HUES6 (cell line): ENCODE measurements at regions not wholly inside any gene's neighbourhood (a gene's known extent, or its start where the extent isn't known, plus 50 kb on each side); places are given as distances from the start of the nearest gene placed in this dataset.
"Not testable (repeated sequence)": the region's sequence is repeated elsewhere in the genome, so short reads cannot be mapped to it uniquely, and the experiment has no call there.

Experiments
- H3K27ac ChIP-seq: 2 replicates; pipeline ENCODE4 v1.7.0; 2013; ENCODE audit warnings: low read depth, mild to moderate bottlenecking, low read length, inconsistent platforms
- H3K27me3 ChIP-seq: 2 replicates; pipeline ENCODE4 v1.6.1; 2013; ENCODE audit warnings: low read length; ENCODE audit not compliant: control insufficient read depth, insufficient read depth
- H3K36me3 ChIP-seq: 2 replicates; pipeline ENCODE4 v1.6.1; 2013; ENCODE audit warnings: low read length; ENCODE audit not compliant: control insufficient read depth, insufficient read depth
- H3K4me1 ChIP-seq: 2 replicates; pipeline ENCODE4 v1.6.1; 2013; ENCODE audit warnings: low read length; ENCODE audit not compliant: control insufficient read depth, insufficient read depth
- H3K4me3 ChIP-seq: 2 replicates; pipeline ENCODE4 v1.5.1; 2013; ENCODE audit warnings: low read depth, low read length
- H3K9ac ChIP-seq: one replicate; pipeline ENCODE4 v1.6.1; 2013; ENCODE audit warnings: mild to moderate bottlenecking, low read length
- H3K9me3 ChIP-seq: 2 replicates; pipeline ENCODE4 v1.6.1; 2013; ENCODE audit warnings: low read depth, low read length; ENCODE audit not compliant: control insufficient read depth, insufficient read depth

DNA sequence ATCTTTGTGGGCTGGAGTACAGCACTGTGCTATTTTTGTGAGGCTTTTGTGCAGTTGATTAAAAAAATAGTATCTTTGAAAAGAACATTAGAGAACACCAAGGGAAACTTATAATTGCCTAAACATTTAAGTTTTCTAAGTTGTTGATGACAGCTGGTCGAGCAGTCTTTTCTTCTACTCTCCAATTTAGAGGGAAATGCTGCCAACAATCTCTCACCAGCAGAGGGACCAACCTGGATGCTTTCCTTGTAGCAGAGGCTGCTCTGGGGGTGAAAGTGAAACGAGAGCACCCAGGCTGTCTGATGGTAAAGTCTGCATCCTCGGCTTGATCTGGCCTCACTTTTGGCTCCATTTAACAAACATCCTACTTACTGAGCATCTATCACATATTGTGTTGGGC, 1286.5 kb upstream of the TENM4 start:
- Histone ChIP-seq H3K27me3 (no peaks in the 10 kb centered on the region), H3K9ac (no peak overlapping the region), H3K27ac (no peak overlapping the region), H3K9me3 (no peaks in the 10 kb centered on the region), H3K4me1 (peaks cover 6% of the 10 kb centered on the region; the same call in 1 of the 2 replicates), H3K36me3 (no peaks in the 10 kb centered on the region), H3K4me3 (no peak overlapping the region)

DNA sequence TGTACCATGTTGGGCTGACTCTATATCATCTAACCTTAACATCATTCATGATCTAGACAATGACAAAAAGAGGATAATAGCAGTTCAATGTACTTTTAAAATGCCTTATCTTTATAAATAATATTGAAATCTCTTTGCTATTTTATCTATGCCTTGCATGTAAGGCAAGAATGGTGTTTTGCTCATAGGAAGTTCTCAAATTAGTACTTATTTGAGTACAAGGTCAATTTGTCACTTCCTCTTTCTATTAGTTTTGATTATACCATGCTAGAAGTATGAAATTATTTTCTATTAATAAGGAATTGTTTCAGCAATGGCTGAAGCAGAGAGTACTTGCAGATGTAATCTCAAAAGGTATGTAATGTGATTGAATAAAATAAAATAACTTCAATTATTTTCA, 1285.4 kb upstream of the TENM4 start:
- Histone ChIP-seq H3K27me3 (no peaks in the 10 kb centered on the region), H3K27ac (no peak overlapping the region), H3K9me3 (no peaks in the 10 kb centered on the region), H3K4me1 (peaks cover 6% of the 10 kb centered on the region; the same call in 1 of the 2 replicates), H3K36me3 (no peaks in the 10 kb centered on the region), H3K9ac (no peak overlapping the region), H3K4me3 (no peak overlapping the region)

DNA sequence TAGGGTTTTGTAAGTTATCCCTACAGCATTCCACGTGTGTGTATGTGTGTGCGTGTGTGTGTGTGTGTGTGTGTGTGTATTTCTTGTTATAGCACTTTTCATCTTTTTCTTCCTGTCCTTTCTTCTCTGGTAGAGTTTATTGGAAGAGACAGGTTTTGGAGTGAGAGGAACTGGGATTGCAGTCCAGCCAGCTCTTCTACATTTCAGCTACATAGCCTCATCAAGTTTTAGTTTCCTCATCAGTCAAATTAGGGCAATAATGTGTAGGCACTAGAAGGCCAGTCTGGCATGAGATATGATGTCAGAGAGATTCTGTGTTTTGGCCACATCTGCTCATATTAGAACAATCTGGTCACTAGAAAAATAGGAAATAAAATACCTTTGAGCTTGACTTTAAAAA, 1283.5 kb upstream of the TENM4 start:
- H3K27me3 ChIP-seq: no peaks in the 10 kb centered on the region
- H3K9me3 ChIP-seq: no peaks in the 10 kb centered on the region
- no peak overlapping the region for H3K27ac ChIP-seq
- H3K36me3 ChIP-seq: no peaks in the 10 kb centered on the region
- no peak overlapping the region for H3K9ac ChIP-seq
- peaks cover 6% of the 10 kb centered on the region; the same call in 1 of the 2 replicates for H3K4me1 ChIP-seq
- no peak overlapping the region for H3K4me3 ChIP-seq

DNA sequence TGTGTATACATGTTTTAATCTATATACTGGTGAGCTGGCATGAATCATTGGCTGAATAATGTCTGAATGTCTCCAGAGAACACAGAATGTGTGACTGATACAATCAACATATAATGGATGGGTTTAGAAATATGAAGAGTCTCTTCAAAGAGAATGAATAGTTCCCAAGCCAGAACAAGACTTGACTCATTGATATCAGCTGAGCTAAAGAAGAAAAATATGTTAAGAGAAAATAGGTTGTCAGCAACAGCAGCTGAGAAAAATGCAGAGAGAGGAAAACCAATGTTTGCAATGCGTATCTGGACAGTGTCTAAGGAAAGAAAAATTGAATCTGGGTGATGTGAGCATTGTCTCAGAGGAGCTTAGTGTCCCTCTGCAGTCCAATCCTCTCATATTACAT, 1281.8 kb upstream of the TENM4 start:
- Histone ChIP-seq H3K36me3 (no peaks in the 10 kb centered on the region), H3K4me1 (peaks cover 2% of the 10 kb centered on the region; the same call in 1 of the 2 replicates), H3K27me3 (no peaks in the 10 kb centered on the region)

DNA sequence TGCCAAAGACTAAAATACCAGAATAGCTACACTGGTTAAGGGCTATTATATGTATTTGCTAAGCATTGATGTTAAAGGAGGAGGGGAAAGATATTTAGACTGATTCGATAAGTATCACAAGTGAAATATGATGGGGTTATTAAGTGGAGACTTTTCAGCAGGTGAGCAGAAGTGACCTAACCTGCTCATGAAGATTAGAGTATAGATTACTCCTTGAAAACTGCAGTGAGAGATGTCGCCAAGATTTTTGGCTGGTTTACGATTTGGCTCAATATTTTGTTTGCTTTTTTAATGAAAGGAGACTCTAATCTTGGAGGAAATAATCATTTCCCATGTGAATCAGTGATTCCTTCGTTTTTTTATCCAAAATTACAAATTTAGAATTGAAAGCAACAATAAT, 1279.5 kb upstream of the TENM4 start:
- Histone ChIP-seq H3K4me3 (no peak overlapping the region), H3K36me3 (no peaks in the 10 kb centered on the region), H3K27me3 (no peaks in the 10 kb centered on the region), H3K4me1 (no peaks in the 10 kb centered on the region), H3K9me3 (no peaks in the 10 kb centered on the region), H3K27ac (no peak overlapping the region), H3K9ac (no peak overlapping the region)

More for the DNA sequence above, 1281.8 kb upstream of the TENM4 start:
- no peak overlapping the region for H3K27ac ChIP-seq
- H3K4me3 ChIP-seq: no peak overlapping the region
- no peak overlapping the region for H3K9ac ChIP-seq
- no peaks in the 10 kb centered on the region for H3K9me3 ChIP-seq

DNA sequence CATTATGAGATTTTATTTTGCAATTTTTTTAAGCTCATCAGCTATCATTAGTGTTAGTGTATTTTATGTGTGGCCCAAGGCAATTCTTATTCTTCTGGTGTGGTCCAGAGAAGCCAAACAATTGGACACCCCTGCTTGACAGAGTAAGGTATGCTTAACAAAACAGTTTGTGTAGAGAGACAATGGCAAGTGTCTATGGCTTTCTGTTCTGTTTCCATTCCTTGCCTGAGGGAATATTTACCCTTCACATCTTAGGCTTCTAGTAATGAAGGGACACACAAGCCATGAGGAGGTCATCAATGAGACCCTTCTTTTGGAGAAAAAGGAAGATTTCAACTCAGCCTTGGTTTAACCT, 1278.4 kb upstream of the TENM4 start:
- Histone ChIP-seq H3K27ac (no peak overlapping the region), H3K9me3 (no peaks in the 10 kb centered on the region), H3K4me3 (no peak overlapping the region)

DNA sequence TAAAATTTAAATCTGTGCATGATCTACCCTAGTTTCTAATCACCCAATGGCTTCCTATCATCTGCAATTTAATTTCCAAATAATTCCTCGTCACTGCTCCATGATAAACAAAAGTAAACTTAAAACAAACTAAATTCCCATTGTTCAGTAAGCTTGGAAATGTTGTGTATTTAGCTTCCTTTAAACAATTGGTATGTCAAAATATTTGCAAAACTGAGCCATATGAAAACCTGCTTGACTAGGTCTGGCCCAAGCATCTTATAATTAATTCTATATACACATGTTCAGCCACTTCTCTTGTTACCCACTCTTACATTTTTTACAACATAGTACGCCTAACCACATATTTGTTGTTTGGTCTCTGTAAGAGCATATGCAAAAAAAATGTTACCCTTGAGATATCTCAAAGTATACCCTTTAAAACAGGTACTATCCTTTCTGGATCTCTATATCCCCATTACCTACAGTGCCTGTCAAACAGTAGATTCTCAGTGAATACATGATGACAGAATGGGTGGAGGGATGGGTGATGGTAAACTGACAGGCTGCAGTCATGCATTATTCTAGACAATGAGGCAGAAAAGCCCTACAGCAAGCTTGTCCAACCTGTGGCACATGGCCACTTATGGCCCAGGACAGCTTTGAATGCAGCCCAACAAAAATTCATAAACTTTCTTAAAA, 1277.9 kb upstream of the TENM4 start:
- Histone ChIP-seq H3K27me3 (no peaks in the 10 kb centered on the region), H3K4me3 (no peak overlapping the region), H3K9me3 (no peaks in the 10 kb centered on the region), H3K36me3 (no peaks in the 10 kb centered on the region), H3K4me1 (no peaks in the 10 kb centered on the region), H3K9ac (no peak overlapping the region), H3K27ac (no peak overlapping the region)

More for the DNA sequence above, 1278.4 kb upstream of the TENM4 start:
- Histone ChIP-seq H3K4me1 (no peaks in the 10 kb centered on the region), H3K36me3 (no peaks in the 10 kb centered on the region), H3K9ac (no peak overlapping the region), H3K27me3 (no peaks in the 10 kb centered on the region)

DNA sequence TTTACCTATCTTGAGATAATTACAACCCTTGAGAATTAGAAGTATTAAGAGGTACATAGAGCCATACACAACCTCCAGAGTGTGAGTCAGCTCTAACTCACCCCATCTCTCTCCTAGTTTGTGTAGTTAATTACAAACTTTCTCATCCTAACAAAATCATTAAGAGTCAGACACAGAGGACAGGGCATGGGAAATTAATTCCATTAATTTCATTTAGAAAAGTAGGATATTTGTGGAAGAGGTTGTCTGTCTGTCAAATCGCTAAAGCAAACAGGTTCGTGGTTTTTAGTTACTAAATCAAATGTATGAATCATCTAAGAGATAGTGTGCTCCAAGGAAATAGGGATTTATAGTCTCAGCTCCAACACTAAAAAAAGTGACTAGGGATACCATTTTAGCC, 1261.4 kb upstream of the TENM4 start:
- Histone ChIP-seq H3K27ac (no peak overlapping the region), H3K27me3 (no peaks in the 10 kb centered on the region), H3K9ac (no peak overlapping the region), H3K4me3 (no peak overlapping the region), H3K9me3 (0 out of 2 replicates have a peak, but pooled peaks cover 3% of the 10 kb centered on the region), H3K4me1 (peaks cover 13% of the 10 kb centered on the region; the same call in 1 of the 2 replicates), H3K36me3 (no peaks in the 10 kb centered on the region)

DNA sequence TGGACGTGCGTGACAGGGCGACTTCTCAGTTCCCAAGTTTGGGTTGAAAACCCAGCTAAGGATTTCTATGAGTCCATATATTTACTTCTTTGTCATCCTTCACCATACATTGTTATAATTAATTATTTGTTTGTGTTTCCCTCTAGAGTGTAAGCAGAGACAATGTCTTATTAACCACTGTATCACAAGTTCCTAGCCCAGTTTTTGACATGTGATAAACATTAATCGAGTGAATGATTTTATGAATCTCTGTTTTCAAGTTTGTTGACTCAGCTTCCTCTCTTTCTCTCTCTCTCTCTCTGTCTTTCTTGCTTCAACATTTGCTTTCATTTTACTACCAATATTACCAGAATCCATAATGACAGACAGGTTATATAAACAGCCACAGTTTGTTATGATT, 1259.6 kb upstream of the TENM4 start:
- no peak overlapping the region for H3K4me3 ChIP-seq
- H3K4me1 ChIP-seq: peaks cover 13% of the 10 kb centered on the region; the same call in 1 of the 2 replicates
- peak overlapping the region; percentile 34; the same call in 1 of the 2 replicates for H3K27ac ChIP-seq
- H3K27me3 ChIP-seq: no peaks in the 10 kb centered on the region
- H3K9ac ChIP-seq: no peak overlapping the region
- H3K9me3 ChIP-seq: no peaks in the 10 kb centered on the region
- no peaks in the 10 kb centered on the region for H3K36me3 ChIP-seq

DNA sequence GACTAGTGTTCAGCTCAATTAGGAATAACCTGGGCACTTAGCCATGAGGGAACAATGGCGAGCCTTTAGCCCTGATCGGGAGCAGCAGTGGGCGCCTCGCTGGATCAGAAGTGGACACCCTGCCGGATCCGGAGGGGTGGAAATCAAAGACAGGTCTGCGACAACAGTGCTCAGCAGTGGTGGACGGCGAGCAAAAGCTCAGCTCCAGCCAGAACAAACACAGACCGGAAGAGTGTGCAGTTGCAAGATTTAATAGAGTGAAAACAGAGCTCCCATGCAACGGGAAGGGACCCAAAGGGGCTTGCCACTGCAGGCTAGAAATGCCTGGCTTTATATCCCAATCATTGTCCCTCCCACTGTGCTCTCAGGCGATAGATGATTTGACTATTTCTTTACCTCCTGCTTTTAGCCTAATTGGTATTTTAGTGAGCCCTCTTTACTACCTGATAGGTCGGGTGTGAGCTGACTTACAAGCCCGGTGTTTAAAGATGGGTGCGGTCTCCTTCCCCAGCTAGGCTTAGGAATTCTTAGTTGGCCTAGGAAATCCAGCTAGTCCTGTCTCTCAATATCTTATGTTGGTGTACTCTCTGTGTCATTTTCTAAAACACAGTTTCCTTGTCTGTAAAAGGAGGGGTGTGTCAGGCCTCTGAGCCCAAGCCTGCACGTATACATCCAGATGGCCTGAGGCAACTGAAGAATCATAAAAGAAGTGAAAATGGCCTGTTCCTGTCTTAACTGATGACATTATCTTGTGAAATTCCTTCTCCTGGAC, 1258.8 kb upstream of the TENM4 start:
- not testable (repeated sequence) for H3K27me3 ChIP-seq, H3K4me3 ChIP-seq, H3K9me3 ChIP-seq, H3K36me3 ChIP-seq
- H3K9ac ChIP-seq: peak overlapping the region; percentile 54
- H3K4me1 ChIP-seq: peaks cover 13% of the 10 kb centered on the region; the same call in 1 of the 2 replicates
- H3K27ac ChIP-seq: peak overlapping the region; percentile 72; the same call in 1 of the 2 replicates

DNA sequence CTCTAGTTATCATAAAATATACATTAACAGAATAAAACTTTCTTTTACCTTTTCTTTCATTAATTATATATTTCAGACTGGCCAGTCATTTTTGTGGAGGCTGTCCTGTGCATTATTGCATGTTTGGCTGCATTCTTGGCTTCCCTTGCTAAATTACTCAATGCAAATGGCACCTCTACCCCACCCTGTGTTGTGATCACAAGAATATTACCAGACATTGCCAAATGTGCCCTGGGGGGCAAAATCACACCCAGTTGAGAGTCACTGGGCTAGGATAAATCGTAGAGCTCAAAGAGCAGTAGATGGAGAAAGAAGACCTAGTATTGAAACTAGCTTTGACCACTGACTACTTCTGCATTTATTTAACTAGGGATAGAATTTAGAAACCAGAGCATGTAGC, 1257.8 kb upstream of the TENM4 start:
- no peaks in the 10 kb centered on the region for H3K27me3 ChIP-seq
- no peak overlapping the region for H3K9ac ChIP-seq
- no peak overlapping the region for H3K4me3 ChIP-seq
- H3K4me1 ChIP-seq: peaks cover 13% of the 10 kb centered on the region; the same call in 1 of the 2 replicates
- no peaks in the 10 kb centered on the region for H3K36me3 ChIP-seq
- peak overlapping the region; percentile 72; the same call in 1 of the 2 replicates for H3K27ac ChIP-seq
- H3K9me3 ChIP-seq: no peaks in the 10 kb centered on the region
